Liver (tissue), 7 donors: ENCODE measurements at regions not wholly inside any gene's neighbourhood (a gene's known extent, or its start where the extent isn't known, plus 50 kb on each side); places are given as distances from the start of the nearest gene placed in this dataset.

Experiments
- DNase-seq: peaks from one replicate; pipeline ENCODE4 v3.0.0-alpha.2; 2017; ENCODE audit warnings: low spot score
- H3K27ac ChIP-seq, 2 donors: one replicate each; pipeline ENCODE4 v1.7.0; 2013; ENCODE audit warnings: inconsistent platforms in 2 of 2, low read length in 2 of 2, control low read depth in 1 of 2, low read depth in 1 of 2, mild to moderate bottlenecking in 1 of 2
- H3K27me3 ChIP-seq, 4 donors: one replicate each; pipeline versions ENCODE4 v1.6.1 to v1.7.0; 2013; ENCODE audit warnings: low read length in 3 of 4, inconsistent platforms in 1 of 4, mild to moderate bottlenecking in 1 of 4, moderate library complexity in 1 of 4; ENCODE audit not compliant: control insufficient read depth in 4 of 4, insufficient read depth in 4 of 4
- H3K36me3 ChIP-seq, 4 donors: one replicate each; pipeline versions ENCODE4 v1.6.1 to v1.7.0; 2013; ENCODE audit warnings: low read length in 3 of 4, mild to moderate bottlenecking in 3 of 4, low read depth in 1 of 4, moderate library complexity in 1 of 4; ENCODE audit not compliant: control insufficient read depth in 4 of 4, insufficient read depth in 3 of 4
- H3K4me1 ChIP-seq, 4 donors: one replicate each; pipeline versions ENCODE4 v1.6.1 to v1.7.0; 2013; ENCODE audit warnings: low read length in 3 of 4, mild to moderate bottlenecking in 3 of 4, moderate library complexity in 1 of 4; ENCODE audit not compliant: control insufficient read depth in 4 of 4, insufficient read depth in 4 of 4
- H3K4me3 ChIP-seq, 3 donors: one replicate each; pipeline versions ENCODE4 v1.6.1 to v1.7.0; 2013; ENCODE audit warnings: low read length in 3 of 3, control low read depth in 1 of 3, low read depth in 1 of 3, mild to moderate bottlenecking in 1 of 3
- H3K9ac ChIP-seq, 2 donors: one replicate each; pipeline ENCODE4 v1.7.0; 2013; ENCODE audit warnings: low read length in 2 of 2, mild to moderate bottlenecking in 2 of 2, moderate library complexity in 2 of 2, control low read depth in 1 of 2, low read depth in 1 of 2
- H3K9me3 ChIP-seq, 4 donors: one replicate each; pipeline versions ENCODE4 v1.6.1 to v1.7.0; 2013; ENCODE audit warnings: low read length in 3 of 4; ENCODE audit not compliant: control insufficient read depth in 4 of 4
- EGR1 ChIP-seq, 2 donors: IDR thresholded peaks; 2 replicates each; pipeline ENCODE4 v1.6.1; 2016 to 2018; ENCODE audit warnings: antibody characterized with exemption in 2 of 2, low read depth in 2 of 2
- FOXA1 ChIP-seq: IDR thresholded peaks from 2 replicates; pipeline ENCODE4 v1.6.1; 2016; ENCODE audit warnings: antibody characterized with exemption
- FOXA2 ChIP-seq: IDR thresholded peaks from 2 replicates; pipeline ENCODE4 v1.6.1; 2016; ENCODE audit warnings: antibody characterized with exemption
- GABPA ChIP-seq, 2 donors: IDR thresholded peaks in 1 of 2; conservative IDR thresholded peaks in 1 of 2; 2 replicates each; pipeline ENCODE4 v1.6.1; 2016; ENCODE audit warnings: antibody characterized with exemption in 2 of 2, mild to moderate bottlenecking in 1 of 2, moderate library complexity in 1 of 2
- HNF4A ChIP-seq, 2 donors: conservative IDR thresholded peaks; 2 replicates each; pipeline ENCODE4 v1.6.1; 2016; ENCODE audit warnings: antibody characterized with exemption in 2 of 2, mild to moderate bottlenecking in 2 of 2
- JUND ChIP-seq, 2 donors: IDR thresholded peaks; 2 replicates each; pipeline ENCODE4 v1.6.1; 2016; ENCODE audit warnings: antibody characterized with exemption in 2 of 2
- MAX ChIP-seq: IDR thresholded peaks from 2 replicates; pipeline ENCODE4 v1.6.1; 2016; ENCODE audit warnings: antibody characterized with exemption
- NR2F2 ChIP-seq: IDR thresholded peaks from 2 replicates; pipeline ENCODE4 v1.6.1; 2016; ENCODE audit warnings: antibody characterized with exemption
- RAD21 ChIP-seq, 2 donors: IDR thresholded peaks; 2 replicates each; pipeline ENCODE4 v1.6.1; 2016; ENCODE audit warnings: antibody characterized with exemption in 2 of 2, mild to moderate bottlenecking in 2 of 2
- REST ChIP-seq: IDR thresholded peaks from 2 replicates; pipeline ENCODE4 v1.6.1; 2016; ENCODE audit warnings: antibody characterized with exemption, mild to moderate bottlenecking
- RXRA ChIP-seq, 2 donors: IDR thresholded peaks; 2 replicates each; pipeline ENCODE4 v1.6.1; 2017 to 2018; ENCODE audit warnings: antibody characterized with exemption in 2 of 2, mild to moderate bottlenecking in 1 of 2
- SP1 ChIP-seq: IDR thresholded peaks from 2 replicates; pipeline ENCODE4 v1.6.1; 2018; ENCODE audit warnings: antibody characterized with exemption, mild to moderate bottlenecking
- TAF1 ChIP-seq: conservative IDR thresholded peaks from 2 replicates; pipeline ENCODE4 v1.6.1; 2016; ENCODE audit warnings: antibody characterized with exemption, mild to moderate bottlenecking
- YY1 ChIP-seq: IDR thresholded peaks from 2 replicates; pipeline ENCODE4 v1.6.1; 2016; ENCODE audit warnings: antibody characterized with exemption, mild to moderate bottlenecking
- ZBTB33 ChIP-seq: IDR thresholded peaks from 2 replicates; pipeline ENCODE4 v1.6.1; 2016; ENCODE audit warnings: antibody characterized with exemption
- WGBS: extraction: QIAGEN DNeasy Blood & Tissue Kit; methylation state at CpG from one replicate; pipeline ENCODE4 v1.1.7; 2013; 5-methylcytosine and 5-hydroxymethylcytosine counted together
- donor health status: healthy.
- donor health status: healthy.
- donor health status: healthy.
- donor health status: healthy.

- Histone ChIP-seq H3K9me3 (no peaks in the 10 kb centered on the region), H3K27ac (no peak overlapping the region), H3K36me3 (no peaks in the 10 kb centered on the region), H3K9ac (no peak overlapping the region), H3K4me3 (no peak overlapping the region), H3K27me3 (peaks cover 0 to 8% (median 3%) of the 10 kb centered on the region in 4 donors), H3K4me1 (no peaks in the 10 kb centered on the region)
- no peak for DNase-seq
- TF ChIP-seq MAX (no peak), TAF1 (no peak), FOXA1 (no peak), YY1 (no peak), NR2F2 (no peak), GABPA (IDR thresholded peaks at IDR 0.05 in 1 of 2, conservative IDR thresholded peaks at IDR 0.05 in 1 of 2) (no peak), JUND (IDR thresholded peaks at IDR 0.05) (no peak), FOXA2 (no peak)
- WGBS = 64% methylated on average over 3 of the region's 3 CpGs
These were observed 454.4 kb downstream of the MAFB start for GRCh38 chr20:40234593-40234992.

- H3K4me1 ChIP-seq = no peaks in the 10 kb centered on the region
- 83% methylated on average over 3 of the region's 3 CpGs for WGBS
These were observed 455.6 kb downstream of the MAFB start for GRCh38 chr20:40233406-40233805.

GRCh38 chr20:40232756-40233155, 456.3 kb downstream of the MAFB start:
- no peak for TF ChIP-seq FOXA1
- no peak for TF ChIP-seq FOXA2
- no peak for TF ChIP-seq YY1
- no peak for TF ChIP-seq HNF4A (conservative IDR thresholded peaks at IDR 0.05)
- no peak for TF ChIP-seq RXRA (IDR thresholded peaks at IDR 0.05)
- no peak for TF ChIP-seq SP1
- TF ChIP-seq ZBTB33 = no peak
- no peak for TF ChIP-seq EGR1 (IDR thresholded peaks at IDR 0.05; ENCODE audit: low read depth in 2 of 2)
- no peak for TF ChIP-seq RAD21 (IDR thresholded peaks at IDR 0.05)
- TF ChIP-seq TAF1 = no peak
- H3K36me3 ChIP-seq = no peaks in the 10 kb centered on the region
- DNase-seq = no peak

More at GRCh38 chr20:40233406-40233805, 455.6 kb downstream of the MAFB start:
- no peak overlapping the region for H3K9ac ChIP-seq
- no peaks in the 10 kb centered on the region for H3K9me3 ChIP-seq
- H3K27ac ChIP-seq = no peak overlapping the region
- H3K4me3 ChIP-seq = no peak overlapping the region
- TF ChIP-seq TAF1 (no peak), NR2F2 (no peak), REST (no peak)
- H3K27me3 ChIP-seq = peaks cover 0 to 8% (median under 1%) of the 10 kb centered on the region in 4 donors
- no peak for DNase-seq
- H3K36me3 ChIP-seq = no peaks in the 10 kb centered on the region

More at GRCh38 chr20:40232756-40233155, 456.3 kb downstream of the MAFB start:
- H3K4me1 ChIP-seq = no peaks in the 10 kb centered on the region
- H3K4me3 ChIP-seq = no peak overlapping the region
- no peak overlapping the region for H3K9ac ChIP-seq
- no peaks in the 10 kb centered on the region for H3K9me3 ChIP-seq
- peaks cover 0 to 8% (median 0%) of the 10 kb centered on the region in 4 donors for H3K27me3 ChIP-seq
- H3K27ac ChIP-seq = no peak overlapping the region
